WTC11 (cell line): ENCODE measurements at regions not wholly inside any gene's neighbourhood (a gene's known extent, or its start where the extent isn't known, plus 50 kb on each side); places are given as distances from the start of the nearest gene placed in this dataset.

Experiments
- ATAC-seq: fragments of 200-7000 bp; cut with Tn5 transposase; 2 replicates; pipeline ENCODE4 v1.10.0; 2021; ENCODE audit warnings: mild to moderate bottlenecking, moderate library complexity
- CTCF ChIA-PET: fragments of 300-600 bp; sonication (Branson Sonifier 250); formaldehyde crosslinking; loops from one replicate; lab custom pipeline; 2021; ENCODE audit warnings: antibody characterized with exemption; lab: Charles Lee
- POLR2A ChIA-PET: fragments of 350-600 bp; sonication (Branson Sonifier 250); formaldehyde crosslinking; loops from one replicate; lab custom pipeline; 2021; ENCODE audit warnings: antibody characterized with exemption; lab: Charles Lee
- DNase-seq: peaks from one replicate; pipeline ENCODE4 v3.0.0; 2021; ENCODE audit warnings: low spot score
- H3K27ac Mint-ChIP-seq: 2 replicates; pipeline ENCODE4 v1.8.0; 2021; ENCODE audit warnings: mixed read lengths
- H3K27me3 Mint-ChIP-seq: 2 replicates; pipeline ENCODE4 v1.8.0; 2021; ENCODE audit warnings: low read depth, mild to moderate bottlenecking, moderate library complexity, mixed read lengths
- H3K36me3 Mint-ChIP-seq: 2 replicates; pipeline ENCODE4 v1.8.0; 2021; ENCODE audit warnings: mixed read lengths
- H3K4me1 Mint-ChIP-seq: 2 replicates; pipeline ENCODE4 v1.8.0; 2022; ENCODE audit warnings: mixed read lengths
- H3K4me3 Mint-ChIP-seq: 2 replicates; pipeline ENCODE4 v1.8.0; 2021; ENCODE audit warnings: mild to moderate bottlenecking, moderate library complexity, mixed read lengths
- H3K9me3 Mint-ChIP-seq: 2 replicates; pipeline ENCODE4 v1.8.0; 2021; ENCODE audit warnings: mixed read lengths
- AR ChIP-seq: fragments of 250-450 bp; sonication (Bioruptor Pico); IDR thresholded peaks from 2 replicates; pipeline ENCODE4 v1.9.0; 2021; ENCODE audit warnings: mild to moderate bottlenecking
- FOXJ3 ChIP-seq: sonication (generic); formaldehyde crosslinking; IDR thresholded peaks from 2 replicates; pipeline ENCODE4 v1.9.0; 2021; ENCODE audit warnings: missing genetic modification reagents, mild to moderate bottlenecking, borderline replicate concordance
- MYBL2 ChIP-seq: sonication (generic); formaldehyde crosslinking; IDR thresholded peaks from 2 replicates; pipeline ENCODE4 v1.8.1; 2023; ENCODE audit warnings: mild to moderate bottlenecking, moderate library complexity, missing genetic modification reagents
- NFE2L1 ChIP-seq: sonication (generic); formaldehyde crosslinking; IDR thresholded peaks from 2 replicates; pipeline ENCODE4 v1.8.1; 2023; ENCODE audit warnings: missing genetic modification reagents
- NR1H2 ChIP-seq: sonication (generic); formaldehyde crosslinking; IDR thresholded peaks from 2 replicates; pipeline ENCODE4 v1.9.0; 2021; ENCODE audit warnings: mild to moderate bottlenecking, moderate library complexity, missing genetic modification reagents
- SMAD3 ChIP-seq: sonication (generic); formaldehyde crosslinking; IDR thresholded peaks from 2 replicates; pipeline ENCODE4 v1.8.0; 2022; ENCODE audit warnings: missing genetic modification reagents, mild to moderate bottlenecking, borderline replicate concordance
- SOX15 ChIP-seq: fragments of 250-450 bp; sonication (Bioruptor Pico); IDR thresholded peaks from 2 replicates; pipeline ENCODE4 v1.9.0; 2021; ENCODE audit warnings: mild to moderate bottlenecking
- TEAD1 ChIP-seq: sonication (generic); formaldehyde crosslinking; IDR thresholded peaks from 2 replicates; pipeline ENCODE4 v1.8.0; 2022; ENCODE audit warnings: mild to moderate bottlenecking, missing genetic modification reagents
- ZBTB21 ChIP-seq: sonication (generic); formaldehyde crosslinking; IDR thresholded peaks from 2 replicates; pipeline ENCODE4 v1.8.1; 2023; ENCODE audit warnings: mild to moderate bottlenecking, missing genetic modification reagents, borderline replicate concordance
- ZNF138 ChIP-seq: sonication (generic); formaldehyde crosslinking; conservative IDR thresholded peaks from 2 replicates; pipeline ENCODE4 v1.8.1; 2022; ENCODE audit warnings: mild to moderate bottlenecking, moderate library complexity, missing genetic modification reagents
- ZNF232 ChIP-seq: sonication (generic); formaldehyde crosslinking; IDR thresholded peaks from 2 replicates; pipeline ENCODE4 v1.8.0; 2022; ENCODE audit warnings: mild to moderate bottlenecking, missing genetic modification reagents
- ZNF396 ChIP-seq: fragments of 250-450 bp; sonication (Bioruptor Pico); IDR thresholded peaks from 2 replicates; pipeline ENCODE4 v1.8.0; 2021; ENCODE audit warnings: mild to moderate bottlenecking, moderate library complexity, borderline replicate concordance
- TF ChIP-seq, protein P1 (sequence below): fragments of 250-450 bp; sonication (Bioruptor Pico); IDR thresholded peaks from 2 replicates; pipeline ENCODE4 v1.9.0; 2021; ENCODE audit warnings: mild to moderate bottlenecking, borderline replicate concordance
- TF ChIP-seq, protein P2 (sequence below): sonication (generic); formaldehyde crosslinking; IDR thresholded peaks from 2 replicates; pipeline ENCODE4 v1.8.1; 2023; ENCODE audit warnings: mild to moderate bottlenecking, missing genetic modification reagents
- TF ChIP-seq, protein P3 (sequence below): sonication (generic); formaldehyde crosslinking; IDR thresholded peaks from 2 replicates; pipeline ENCODE4 v1.8.0; 2023; ENCODE audit warnings: missing genetic modification reagents, mild to moderate bottlenecking, borderline replicate concordance
- TF ChIP-seq, protein P4 (sequence below): sonication (generic); formaldehyde crosslinking; IDR thresholded peaks from 2 replicates; pipeline ENCODE4 v1.8.1; 2022; ENCODE audit warnings: low read depth, missing genetic modification reagents, borderline replicate concordance

- POLR2A ChIA-PET, result no interaction called here
- H3K27me3 Mint-ChIP-seq, result no peaks in the 10 kb centered on the region
These were observed 267.6 kb upstream of the ID4 start for GRCh38 chr6:19569563-19569962.

More at GRCh38 chr6:19569563-19569962, 267.6 kb upstream of the ID4 start:
- Mint-ChIP-seq H3K9me3 (peaks cover 8% of the 10 kb centered on the region), H3K36me3 (peaks cover 4% of the 10 kb centered on the region; the same call in 1 of the 2 replicates), H3K4me3 (no peak overlapping the region), H3K4me1 (peaks cover 10% of the 10 kb centered on the region), H3K27ac (no peak overlapping the region)
- DNase-seq, result no peak
- CTCF ChIA-PET, result no interaction called here
- TF ChIP-seq, protein P1, sequence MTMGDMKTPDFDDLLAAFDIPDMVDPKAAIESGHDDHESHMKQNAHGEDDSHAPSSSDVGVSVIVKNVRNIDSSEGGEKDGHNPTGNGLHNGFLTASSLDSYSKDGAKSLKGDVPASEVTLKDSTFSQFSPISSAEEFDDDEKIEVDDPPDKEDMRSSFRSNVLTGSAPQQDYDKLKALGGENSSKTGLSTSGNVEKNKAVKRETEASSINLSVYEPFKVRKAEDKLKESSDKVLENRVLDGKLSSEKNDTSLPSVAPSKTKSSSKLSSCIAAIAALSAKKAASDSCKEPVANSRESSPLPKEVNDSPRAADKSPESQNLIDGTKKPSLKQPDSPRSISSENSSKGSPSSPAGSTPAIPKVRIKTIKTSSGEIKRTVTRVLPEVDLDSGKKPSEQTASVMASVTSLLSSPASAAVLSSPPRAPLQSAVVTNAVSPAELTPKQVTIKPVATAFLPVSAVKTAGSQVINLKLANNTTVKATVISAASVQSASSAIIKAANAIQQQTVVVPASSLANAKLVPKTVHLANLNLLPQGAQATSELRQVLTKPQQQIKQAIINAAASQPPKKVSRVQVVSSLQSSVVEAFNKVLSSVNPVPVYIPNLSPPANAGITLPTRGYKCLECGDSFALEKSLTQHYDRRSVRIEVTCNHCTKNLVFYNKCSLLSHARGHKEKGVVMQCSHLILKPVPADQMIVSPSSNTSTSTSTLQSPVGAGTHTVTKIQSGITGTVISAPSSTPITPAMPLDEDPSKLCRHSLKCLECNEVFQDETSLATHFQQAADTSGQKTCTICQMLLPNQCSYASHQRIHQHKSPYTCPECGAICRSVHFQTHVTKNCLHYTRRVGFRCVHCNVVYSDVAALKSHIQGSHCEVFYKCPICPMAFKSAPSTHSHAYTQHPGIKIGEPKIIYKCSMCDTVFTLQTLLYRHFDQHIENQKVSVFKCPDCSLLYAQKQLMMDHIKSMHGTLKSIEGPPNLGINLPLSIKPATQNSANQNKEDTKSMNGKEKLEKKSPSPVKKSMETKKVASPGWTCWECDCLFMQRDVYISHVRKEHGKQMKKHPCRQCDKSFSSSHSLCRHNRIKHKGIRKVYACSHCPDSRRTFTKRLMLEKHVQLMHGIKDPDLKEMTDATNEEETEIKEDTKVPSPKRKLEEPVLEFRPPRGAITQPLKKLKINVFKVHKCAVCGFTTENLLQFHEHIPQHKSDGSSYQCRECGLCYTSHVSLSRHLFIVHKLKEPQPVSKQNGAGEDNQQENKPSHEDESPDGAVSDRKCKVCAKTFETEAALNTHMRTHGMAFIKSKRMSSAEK (CRISPR knock-in tag), result no peak
- TF ChIP-seq SMAD3 (CRISPR knock-in tag), result no peak
- TF ChIP-seq MYBL2 (CRISPR knock-in tag), result no peak
- TF ChIP-seq AR, result no peak
- TF ChIP-seq, protein P2, sequence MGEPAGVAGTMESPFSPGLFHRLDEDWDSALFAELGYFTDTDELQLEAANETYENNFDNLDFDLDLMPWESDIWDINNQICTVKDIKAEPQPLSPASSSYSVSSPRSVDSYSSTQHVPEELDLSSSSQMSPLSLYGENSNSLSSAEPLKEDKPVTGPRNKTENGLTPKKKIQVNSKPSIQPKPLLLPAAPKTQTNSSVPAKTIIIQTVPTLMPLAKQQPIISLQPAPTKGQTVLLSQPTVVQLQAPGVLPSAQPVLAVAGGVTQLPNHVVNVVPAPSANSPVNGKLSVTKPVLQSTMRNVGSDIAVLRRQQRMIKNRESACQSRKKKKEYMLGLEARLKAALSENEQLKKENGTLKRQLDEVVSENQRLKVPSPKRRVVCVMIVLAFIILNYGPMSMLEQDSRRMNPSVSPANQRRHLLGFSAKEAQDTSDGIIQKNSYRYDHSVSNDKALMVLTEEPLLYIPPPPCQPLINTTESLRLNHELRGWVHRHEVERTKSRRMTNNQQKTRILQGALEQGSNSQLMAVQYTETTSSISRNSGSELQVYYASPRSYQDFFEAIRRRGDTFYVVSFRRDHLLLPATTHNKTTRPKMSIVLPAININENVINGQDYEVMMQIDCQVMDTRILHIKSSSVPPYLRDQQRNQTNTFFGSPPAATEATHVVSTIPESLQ, result no peak
- TF ChIP-seq NFE2L1 (CRISPR knock-in tag), result no peak
- TF ChIP-seq ZNF232 (CRISPR knock-in tag), result no peak
- TF ChIP-seq ZBTB21 (CRISPR knock-in tag), result no peak
- no peak for TF ChIP-seq ZNF138 (CRISPR knock-in tag)
- TF ChIP-seq FOXJ3 (CRISPR knock-in tag), result no peak
- TF ChIP-seq TEAD1 (CRISPR knock-in tag), result no peak
- TF ChIP-seq SOX15 (CRISPR knock-in tag), result no peak
- TF ChIP-seq, protein P3, sequence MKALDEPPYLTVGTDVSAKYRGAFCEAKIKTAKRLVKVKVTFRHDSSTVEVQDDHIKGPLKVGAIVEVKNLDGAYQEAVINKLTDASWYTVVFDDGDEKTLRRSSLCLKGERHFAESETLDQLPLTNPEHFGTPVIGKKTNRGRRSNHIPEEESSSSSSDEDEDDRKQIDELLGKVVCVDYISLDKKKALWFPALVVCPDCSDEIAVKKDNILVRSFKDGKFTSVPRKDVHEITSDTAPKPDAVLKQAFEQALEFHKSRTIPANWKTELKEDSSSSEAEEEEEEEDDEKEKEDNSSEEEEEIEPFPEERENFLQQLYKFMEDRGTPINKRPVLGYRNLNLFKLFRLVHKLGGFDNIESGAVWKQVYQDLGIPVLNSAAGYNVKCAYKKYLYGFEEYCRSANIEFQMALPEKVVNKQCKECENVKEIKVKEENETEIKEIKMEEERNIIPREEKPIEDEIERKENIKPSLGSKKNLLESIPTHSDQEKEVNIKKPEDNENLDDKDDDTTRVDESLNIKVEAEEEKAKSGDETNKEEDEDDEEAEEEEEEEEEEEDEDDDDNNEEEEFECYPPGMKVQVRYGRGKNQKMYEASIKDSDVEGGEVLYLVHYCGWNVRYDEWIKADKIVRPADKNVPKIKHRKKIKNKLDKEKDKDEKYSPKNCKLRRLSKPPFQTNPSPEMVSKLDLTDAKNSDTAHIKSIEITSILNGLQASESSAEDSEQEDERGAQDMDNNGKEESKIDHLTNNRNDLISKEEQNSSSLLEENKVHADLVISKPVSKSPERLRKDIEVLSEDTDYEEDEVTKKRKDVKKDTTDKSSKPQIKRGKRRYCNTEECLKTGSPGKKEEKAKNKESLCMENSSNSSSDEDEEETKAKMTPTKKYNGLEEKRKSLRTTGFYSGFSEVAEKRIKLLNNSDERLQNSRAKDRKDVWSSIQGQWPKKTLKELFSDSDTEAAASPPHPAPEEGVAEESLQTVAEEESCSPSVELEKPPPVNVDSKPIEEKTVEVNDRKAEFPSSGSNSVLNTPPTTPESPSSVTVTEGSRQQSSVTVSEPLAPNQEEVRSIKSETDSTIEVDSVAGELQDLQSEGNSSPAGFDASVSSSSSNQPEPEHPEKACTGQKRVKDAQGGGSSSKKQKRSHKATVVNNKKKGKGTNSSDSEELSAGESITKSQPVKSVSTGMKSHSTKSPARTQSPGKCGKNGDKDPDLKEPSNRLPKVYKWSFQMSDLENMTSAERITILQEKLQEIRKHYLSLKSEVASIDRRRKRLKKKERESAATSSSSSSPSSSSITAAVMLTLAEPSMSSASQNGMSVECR (CRISPR knock-in tag), result no peak
- TF ChIP-seq, protein P4, sequence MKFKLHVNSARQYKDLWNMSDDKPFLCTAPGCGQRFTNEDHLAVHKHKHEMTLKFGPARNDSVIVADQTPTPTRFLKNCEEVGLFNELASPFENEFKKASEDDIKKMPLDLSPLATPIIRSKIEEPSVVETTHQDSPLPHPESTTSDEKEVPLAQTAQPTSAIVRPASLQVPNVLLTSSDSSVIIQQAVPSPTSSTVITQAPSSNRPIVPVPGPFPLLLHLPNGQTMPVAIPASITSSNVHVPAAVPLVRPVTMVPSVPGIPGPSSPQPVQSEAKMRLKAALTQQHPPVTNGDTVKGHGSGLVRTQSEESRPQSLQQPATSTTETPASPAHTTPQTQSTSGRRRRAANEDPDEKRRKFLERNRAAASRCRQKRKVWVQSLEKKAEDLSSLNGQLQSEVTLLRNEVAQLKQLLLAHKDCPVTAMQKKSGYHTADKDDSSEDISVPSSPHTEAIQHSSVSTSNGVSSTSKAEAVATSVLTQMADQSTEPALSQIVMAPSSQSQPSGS, result no peak
- TF ChIP-seq ZNF396 (CRISPR knock-in tag), result no peak
- TF ChIP-seq NR1H2 (CRISPR knock-in tag), result no peak
- peak; percentile 26 for ATAC-seq
